Nucleus accumbens (tissue), 56 donors: ENCODE measurements at regions not wholly inside any gene's neighbourhood (a gene's known extent, or its start where the extent isn't known, plus 50 kb on each side); places are given as distances from the start of the nearest gene placed in this dataset.
"Not testable (repeated sequence)": the region's sequence is repeated elsewhere in the genome, so short reads cannot be mapped to it uniquely, and the experiment has no call there.

Source experiments
- DNase-seq, 56 donors: peaks; one replicate each; lab custom pipeline; 2025; lab: John Stamatoyannopoulos, UW

GRCh38 chr3:77707281-77707680 lies 667.4 kb downstream of the ROBO2 start:
- DNase-seq, result no peak

GRCh38 chr3:77709155-77709554 lies 669.3 kb downstream of the ROBO2 start:
- DNase-seq, result no peak

- DNase-seq, result no peak
Measured at GRCh38 chr3:77718311-77718710, 678.4 kb downstream of the ROBO2 start.

GRCh38 chr3:77720460-77720971 lies 680.6 kb downstream of the ROBO2 start:
- no peak for DNase-seq

GRCh38 chr3:77726517-77726916 lies 686.6 kb downstream of the ROBO2 start:
- DNase-seq, result no peak

- DNase-seq, result no peak
Measured at GRCh38 chr3:77746048-77746447, 706.1 kb downstream of the ROBO2 start.

GRCh38 chr3:77746892-77747291 lies 707.0 kb downstream of the ROBO2 start:
- no peak for DNase-seq

- DNase-seq, result not testable (repeated sequence)
Measured at GRCh38 chr3:77756397-77756975, 716.6 kb downstream of the ROBO2 start.

- DNase-seq, result no peak
Measured at GRCh38 chr3:77772459-77772858, 732.6 kb downstream of the ROBO2 start.

- DNase-seq, result no peak
Measured at GRCh38 chr3:77773084-77773483, 733.2 kb downstream of the ROBO2 start.

GRCh38 chr3:77780278-77780996 lies 740.5 kb downstream of the ROBO2 start:
- DNase-seq, result no peak

- no peak for DNase-seq
Measured at GRCh38 chr3:77786216-77786615, 746.3 kb downstream of the ROBO2 start.

- DNase-seq, result no peak
Measured at GRCh38 chr3:77795013-77795412, 755.1 kb downstream of the ROBO2 start.

GRCh38 chr3:77799278-77799677 lies 759.4 kb downstream of the ROBO2 start:
- DNase-seq, result no peak

GRCh38 chr3:77800893-77801292 lies 761.0 kb downstream of the ROBO2 start:
- DNase-seq, result no peak

- DNase-seq, result no peak
Measured at GRCh38 chr3:77807312-77807711, 767.4 kb downstream of the ROBO2 start.

GRCh38 chr3:77814845-77815244 lies 774.9 kb downstream of the ROBO2 start:
- DNase-seq, result no peak

GRCh38 chr3:77815467-77815866 lies 775.6 kb downstream of the ROBO2 start:
- no peak for DNase-seq

- DNase-seq, result no peak
Measured at GRCh38 chr3:77816366-77816765, 776.5 kb downstream of the ROBO2 start.

- no peak for DNase-seq
Measured at GRCh38 chr3:77825001-77825827, 785.3 kb downstream of the ROBO2 start.

- DNase-seq, result no peak
Measured at GRCh38 chr3:77835921-77836320, 796.0 kb downstream of the ROBO2 start.
